ENCODE measurements at regions not wholly inside any gene's neighbourhood (a gene's known extent, or its start where the extent isn't known, plus 50 kb on each side); places are given as distances from the start of the nearest gene placed in this dataset.

DNA sequence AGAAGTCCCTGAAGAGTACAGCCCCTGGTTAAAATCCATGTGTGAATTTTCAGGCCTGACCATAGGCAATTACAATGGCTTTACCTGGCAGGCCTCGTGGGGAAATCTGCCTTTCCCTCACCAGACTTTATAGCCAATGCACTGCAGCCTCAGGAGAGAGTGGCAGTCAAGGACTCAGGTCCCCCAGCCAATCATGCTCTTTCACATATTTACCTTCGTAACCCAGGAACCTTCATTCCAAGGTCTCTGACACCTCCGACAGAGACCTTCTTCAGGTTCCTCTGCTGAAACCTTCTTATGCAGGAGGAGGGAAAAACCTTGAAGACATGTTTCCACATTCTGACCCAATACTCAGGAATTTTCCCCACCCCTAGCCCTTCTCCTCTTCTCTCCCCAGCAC lies 118.9 kb downstream of the FASLG start:
- no peak for DNase-seq (ENCODE audit: low read depth)
- TF ChIP-seq, protein P1, sequence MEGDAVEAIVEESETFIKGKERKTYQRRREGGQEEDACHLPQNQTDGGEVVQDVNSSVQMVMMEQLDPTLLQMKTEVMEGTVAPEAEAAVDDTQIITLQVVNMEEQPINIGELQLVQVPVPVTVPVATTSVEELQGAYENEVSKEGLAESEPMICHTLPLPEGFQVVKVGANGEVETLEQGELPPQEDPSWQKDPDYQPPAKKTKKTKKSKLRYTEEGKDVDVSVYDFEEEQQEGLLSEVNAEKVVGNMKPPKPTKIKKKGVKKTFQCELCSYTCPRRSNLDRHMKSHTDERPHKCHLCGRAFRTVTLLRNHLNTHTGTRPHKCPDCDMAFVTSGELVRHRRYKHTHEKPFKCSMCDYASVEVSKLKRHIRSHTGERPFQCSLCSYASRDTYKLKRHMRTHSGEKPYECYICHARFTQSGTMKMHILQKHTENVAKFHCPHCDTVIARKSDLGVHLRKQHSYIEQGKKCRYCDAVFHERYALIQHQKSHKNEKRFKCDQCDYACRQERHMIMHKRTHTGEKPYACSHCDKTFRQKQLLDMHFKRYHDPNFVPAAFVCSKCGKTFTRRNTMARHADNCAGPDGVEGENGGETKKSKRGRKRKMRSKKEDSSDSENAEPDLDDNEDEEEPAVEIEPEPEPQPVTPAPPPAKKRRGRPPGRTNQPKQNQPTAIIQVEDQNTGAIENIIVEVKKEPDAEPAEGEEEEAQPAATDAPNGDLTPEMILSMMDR (IDR thresholded peaks at IDR 0.05; ENCODE audit: low read depth, low read length, missing control alignments), result no peak
- no peak overlapping the region for H3K4me3 ChIP-seq (ENCODE audit: low read depth, low read length)

DNA sequence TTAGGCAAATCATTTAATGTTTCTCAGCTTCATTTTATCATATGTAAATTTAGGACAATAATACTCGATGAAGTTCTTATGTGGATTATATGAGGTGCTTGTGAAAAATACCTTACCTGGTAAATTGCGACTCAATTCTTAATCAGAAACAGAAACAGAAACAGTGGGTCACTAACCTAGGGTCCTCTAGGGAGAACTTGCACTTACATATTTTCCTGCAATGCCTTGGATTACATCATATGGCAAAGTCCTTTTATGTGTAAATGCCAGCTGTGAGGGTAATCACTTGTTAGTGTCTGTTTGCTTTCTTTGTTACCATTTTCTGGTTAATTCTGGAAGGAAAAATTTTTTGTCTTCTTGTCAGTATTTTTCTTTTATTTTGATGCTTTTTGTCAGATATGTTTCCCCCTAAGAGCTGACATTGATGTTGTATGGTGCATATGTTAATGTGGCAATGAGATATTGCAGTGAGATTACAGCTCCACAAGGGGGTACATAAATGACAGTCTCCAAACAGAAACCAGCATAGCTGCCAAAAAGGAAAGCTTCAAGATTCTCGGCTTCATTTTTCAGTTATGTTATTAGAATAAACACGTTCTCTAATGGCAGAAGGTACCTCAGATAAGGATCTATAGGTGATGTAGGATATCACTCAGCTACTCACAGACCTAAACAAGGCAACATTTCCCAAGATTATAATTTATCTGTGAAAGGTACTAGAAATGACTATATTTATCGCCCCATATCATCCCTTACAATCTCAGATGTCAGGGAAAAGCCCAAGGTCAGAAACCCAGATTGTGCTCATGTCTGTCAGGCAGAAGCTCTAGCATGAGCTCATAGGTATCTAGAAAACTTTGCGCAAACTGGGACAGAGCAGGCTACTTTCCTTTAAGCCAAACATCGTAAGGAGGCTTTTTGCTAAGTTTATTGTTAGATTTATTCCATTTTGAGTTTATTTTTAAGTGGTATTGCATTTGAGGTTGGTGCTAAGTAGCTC lies 119.9 kb downstream of the FASLG start:
- peak; percentile 46 for DNase-seq (ENCODE audit: low read depth)
- TF ChIP-seq, protein P1 (IDR thresholded peaks at IDR 0.05; ENCODE audit: low read depth, low read length, missing control alignments), result peak; percentile 26
- no peak overlapping the region for H3K4me3 ChIP-seq (ENCODE audit: low read depth, low read length)

DNA sequence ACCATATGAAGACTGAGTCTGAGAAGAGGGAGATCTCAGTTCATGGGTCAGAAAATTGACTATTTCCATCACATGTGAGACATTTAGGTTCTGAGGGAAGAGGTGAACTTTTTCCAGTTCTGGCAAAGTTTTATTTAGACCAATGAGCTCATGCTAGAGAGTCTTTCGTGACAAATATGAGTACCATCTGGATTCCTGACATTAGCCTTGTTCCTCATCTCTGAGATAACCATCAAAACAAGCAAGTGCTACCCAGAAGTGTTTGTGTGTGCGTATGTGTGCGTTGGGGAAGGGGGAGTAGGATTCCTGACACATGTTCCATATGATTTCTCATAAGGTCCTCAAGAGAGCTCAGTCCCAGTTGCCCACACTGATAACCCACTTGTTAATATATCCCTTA lies 120.6 kb downstream of the FASLG start:
- no peak overlapping the region for H3K4me3 ChIP-seq (ENCODE audit: low read depth, low read length)
- TF ChIP-seq, protein P1 (IDR thresholded peaks at IDR 0.05; ENCODE audit: low read depth, low read length, missing control alignments), result no peak
- no peak for DNase-seq (ENCODE audit: low read depth)

DNA sequence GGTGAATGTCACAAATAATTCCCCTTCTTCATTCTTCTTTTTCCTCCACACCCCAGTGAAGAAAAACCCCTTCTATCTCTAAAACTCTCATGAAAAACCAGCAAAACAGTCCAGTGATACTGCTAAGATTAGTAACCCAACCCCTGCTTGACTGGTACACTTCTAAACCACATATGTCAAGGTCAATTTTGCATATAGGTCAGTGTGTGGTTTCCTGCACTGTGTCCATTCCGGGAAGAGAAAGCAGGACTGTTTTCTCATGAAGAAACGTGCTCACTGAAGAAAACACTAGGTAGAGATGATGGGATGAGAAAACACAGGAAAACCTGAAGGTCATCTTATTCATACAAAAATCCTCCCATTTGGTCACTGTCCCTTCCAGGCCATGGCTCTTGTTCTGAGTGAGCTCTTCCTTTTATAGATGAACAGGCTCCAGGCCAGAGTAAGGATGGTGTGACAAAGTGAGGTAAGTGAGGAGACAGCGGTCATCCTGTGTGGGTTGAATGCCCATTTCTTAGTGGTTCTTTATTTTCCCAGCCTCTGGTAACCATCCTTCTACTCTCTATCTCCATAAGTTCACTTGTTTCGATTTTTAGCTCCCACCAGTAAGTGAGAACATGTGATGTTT lies 122.7 kb downstream of the FASLG start:
- H3K4me3 ChIP-seq (ENCODE audit: low read depth, low read length), result no peak overlapping the region
- TF ChIP-seq, protein P1 (IDR thresholded peaks at IDR 0.05; ENCODE audit: low read depth, low read length, missing control alignments), result no peak
- DNase-seq (ENCODE audit: low read depth), result peak; percentile 25

DNA sequence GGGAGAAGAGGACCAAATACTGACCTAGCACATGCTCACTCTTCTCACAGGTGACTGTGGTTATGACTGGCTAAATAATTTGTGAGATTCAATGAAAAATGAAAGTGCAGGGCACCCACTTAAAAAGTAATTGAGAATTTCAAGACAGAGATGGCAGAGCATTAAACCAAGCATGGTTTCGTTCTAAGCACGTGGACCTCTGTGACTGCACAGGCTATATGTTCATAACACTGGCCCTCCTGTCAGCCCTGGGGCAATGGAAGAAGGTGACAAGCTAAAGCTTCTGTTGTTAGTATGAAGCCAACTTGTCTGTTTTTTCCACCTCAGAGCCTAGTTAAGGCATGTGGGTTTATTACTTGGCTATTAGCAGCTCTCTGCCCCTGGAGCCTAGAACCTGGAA lies 130.9 kb downstream of the FASLG start:
- no peak for DNase-seq (ENCODE audit: low read depth)
- TF ChIP-seq, protein P1 (IDR thresholded peaks at IDR 0.05; ENCODE audit: low read depth, low read length, missing control alignments), result no peak
- no peak overlapping the region for H3K4me3 ChIP-seq (ENCODE audit: low read depth, low read length)

DNA sequence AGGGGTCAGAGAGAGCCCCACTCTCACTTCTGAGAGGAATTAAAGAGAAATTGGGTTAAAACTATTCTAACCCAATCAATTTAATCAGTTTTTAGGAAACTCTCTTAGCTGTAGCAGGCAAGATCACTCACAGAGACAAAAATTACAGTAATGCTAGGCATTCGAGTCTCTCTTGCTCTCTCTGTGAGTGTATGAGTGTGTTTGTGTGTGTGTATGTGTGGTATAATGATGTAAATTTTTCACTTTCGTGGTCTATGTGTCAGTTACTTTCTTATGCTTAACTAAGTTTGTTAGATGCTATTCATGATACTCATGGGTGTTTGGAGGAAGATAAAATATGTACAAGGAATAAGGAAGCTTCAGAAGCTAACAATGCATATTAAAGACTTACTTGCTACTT lies 131.3 kb downstream of the FASLG start:
- TF ChIP-seq, protein P1 (IDR thresholded peaks at IDR 0.05; ENCODE audit: low read depth, low read length, missing control alignments), result no peak
- DNase-seq (ENCODE audit: low read depth), result no peak

More for the DNA sequence above, 131.3 kb downstream of the FASLG start:
- no peak overlapping the region for H3K4me3 ChIP-seq (ENCODE audit: low read depth, low read length)

All from GM12864 (cell line).